Neural crest cell (in vitro differentiated cells): ENCODE measurements at regions not wholly inside any gene's neighbourhood (a gene's known extent, or its start where the extent isn't known, plus 50 kb on each side); places are given as distances from the start of the nearest gene placed in this dataset.
A peak's percentile ranks its signal among the peaks of the same experiment; 100 is the strongest.

Experiments
- DNase-seq: peaks from one replicate; pipeline ENCODE4 v3.0.0; 2021; ENCODE audit warnings: low read depth, mixed read lengths, low spot score
- H3K27ac Mint-ChIP-seq: one replicate; pipeline ENCODE4 v1.8.0; 2021; ENCODE audit warnings: mild to moderate bottlenecking, mixed read lengths; ENCODE audit not compliant: unreplicated experiment
- H3K27me3 Mint-ChIP-seq: 2 replicates; pipeline ENCODE4 v1.8.0; 2021; ENCODE audit warnings: low read depth, mild to moderate bottlenecking, mixed read lengths
- H3K36me3 Mint-ChIP-seq: 2 replicates; pipeline ENCODE4 v1.8.0; 2021; ENCODE audit warnings: low read depth, mild to moderate bottlenecking, mixed read lengths
- H3K4me1 Mint-ChIP-seq: 2 replicates; pipeline ENCODE4 v1.8.0; 2021; ENCODE audit warnings: mixed read lengths
- H3K4me3 Mint-ChIP-seq: one replicate; pipeline ENCODE4 v1.8.0; 2021; ENCODE audit warnings: mild to moderate bottlenecking, mixed read lengths
- H3K9me3 Mint-ChIP-seq: 2 replicates; pipeline ENCODE4 v1.8.0; 2021; ENCODE audit warnings: mixed read lengths
- TF ChIP-seq, protein P1 (sequence below): fragments of 200-600 bp; sonication (generic); conservative IDR thresholded peaks from 2 replicates; pipeline ENCODE4 v1.5.0; 2021; ENCODE audit warnings: antibody characterized with exemption, mild to moderate bottlenecking

DNA sequence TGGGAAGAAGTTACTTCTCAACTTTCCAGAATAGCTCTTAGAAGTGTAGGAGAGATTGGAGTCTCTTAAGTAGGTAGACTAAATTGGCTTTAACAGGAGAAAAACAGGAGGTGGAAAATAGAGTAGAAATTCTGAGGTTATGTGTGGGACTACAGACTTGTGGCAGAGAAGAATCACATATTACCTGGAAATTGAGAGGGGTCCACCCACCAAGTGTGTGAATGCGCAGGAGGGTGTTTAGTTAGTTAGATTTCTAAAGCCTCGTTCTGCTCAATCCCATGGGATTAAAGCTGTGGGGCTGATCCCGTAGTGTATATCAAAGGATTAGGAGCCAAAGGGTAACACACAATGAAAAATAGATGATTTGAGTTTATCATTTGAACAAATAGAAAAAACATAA is 319.1 kb downstream of the TRIB2 start:
- no peaks in the 10 kb centered on the region for H3K4me1 Mint-ChIP-seq
- no peaks in the 10 kb centered on the region for H3K27me3 Mint-ChIP-seq
- no peak overlapping the region for H3K4me3 Mint-ChIP-seq
- no peak for DNase-seq
- H3K27ac Mint-ChIP-seq = no peak overlapping the region
- TF ChIP-seq, protein P1, sequence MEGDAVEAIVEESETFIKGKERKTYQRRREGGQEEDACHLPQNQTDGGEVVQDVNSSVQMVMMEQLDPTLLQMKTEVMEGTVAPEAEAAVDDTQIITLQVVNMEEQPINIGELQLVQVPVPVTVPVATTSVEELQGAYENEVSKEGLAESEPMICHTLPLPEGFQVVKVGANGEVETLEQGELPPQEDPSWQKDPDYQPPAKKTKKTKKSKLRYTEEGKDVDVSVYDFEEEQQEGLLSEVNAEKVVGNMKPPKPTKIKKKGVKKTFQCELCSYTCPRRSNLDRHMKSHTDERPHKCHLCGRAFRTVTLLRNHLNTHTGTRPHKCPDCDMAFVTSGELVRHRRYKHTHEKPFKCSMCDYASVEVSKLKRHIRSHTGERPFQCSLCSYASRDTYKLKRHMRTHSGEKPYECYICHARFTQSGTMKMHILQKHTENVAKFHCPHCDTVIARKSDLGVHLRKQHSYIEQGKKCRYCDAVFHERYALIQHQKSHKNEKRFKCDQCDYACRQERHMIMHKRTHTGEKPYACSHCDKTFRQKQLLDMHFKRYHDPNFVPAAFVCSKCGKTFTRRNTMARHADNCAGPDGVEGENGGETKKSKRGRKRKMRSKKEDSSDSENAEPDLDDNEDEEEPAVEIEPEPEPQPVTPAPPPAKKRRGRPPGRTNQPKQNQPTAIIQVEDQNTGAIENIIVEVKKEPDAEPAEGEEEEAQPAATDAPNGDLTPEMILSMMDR = no peak
- no peaks in the 10 kb centered on the region for H3K9me3 Mint-ChIP-seq
- peaks cover 4% of the 10 kb centered on the region for H3K36me3 Mint-ChIP-seq

DNA sequence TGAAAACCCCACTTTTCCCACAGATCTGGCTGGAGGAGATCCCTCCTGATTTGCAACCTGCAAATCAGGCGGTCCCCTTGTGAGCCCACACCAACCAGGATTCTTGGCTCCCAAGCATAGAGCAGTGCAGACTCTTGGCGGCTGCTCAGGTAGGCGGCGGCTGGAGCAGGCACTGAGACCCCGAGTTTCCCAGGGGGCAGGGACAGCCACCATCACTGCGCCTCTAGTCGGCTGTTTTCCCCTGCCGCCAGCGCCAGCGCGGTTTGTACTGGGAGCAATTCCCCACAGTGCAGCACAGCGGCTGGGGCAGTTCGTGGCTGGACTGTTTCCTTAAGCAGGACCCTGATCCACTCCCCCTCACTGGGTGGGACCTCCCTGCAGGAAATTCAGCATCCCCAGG is 323.3 kb downstream of the TRIB2 start:
- Mint-ChIP-seq H3K27ac (no peak overlapping the region), H3K4me1 (no peaks in the 10 kb centered on the region), H3K9me3 (peaks cover 9% of the 10 kb centered on the region), H3K36me3 (peaks cover 11% of the 10 kb centered on the region), H3K27me3 (peaks cover 9% of the 10 kb centered on the region), H3K4me3 (no peak overlapping the region)
- TF ChIP-seq, protein P1 = no peak
- no peak for DNase-seq

DNA sequence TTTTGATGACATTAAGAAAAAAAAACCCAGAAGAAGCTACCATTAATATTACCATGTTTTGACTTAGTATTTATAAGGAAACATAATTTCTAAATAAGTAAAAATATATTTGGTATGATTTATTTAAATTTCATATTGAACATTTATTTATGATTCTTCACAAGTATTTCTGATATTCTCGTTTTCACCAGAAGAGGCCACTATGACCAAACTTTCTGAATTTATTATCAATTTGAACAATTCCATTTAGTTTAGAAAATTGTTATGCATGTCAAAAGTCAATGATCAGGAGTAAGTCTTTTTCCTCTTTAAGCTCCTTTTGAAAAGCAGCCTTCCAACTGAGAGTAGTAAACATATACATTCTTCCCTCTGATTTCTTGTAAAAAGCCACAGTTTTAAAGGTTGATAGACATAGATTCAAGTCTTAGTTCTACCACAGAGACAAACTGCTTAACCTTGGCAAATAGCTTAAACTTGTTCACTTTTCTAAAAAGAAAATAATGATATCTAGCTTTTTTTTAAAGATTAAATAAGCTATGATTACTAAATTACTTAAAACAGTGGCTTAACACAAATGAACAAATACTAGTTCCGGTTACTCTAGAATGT is 329.9 kb downstream of the TRIB2 start:
- no peak overlapping the region for H3K27ac Mint-ChIP-seq
- peaks cover 13% of the 10 kb centered on the region for H3K27me3 Mint-ChIP-seq
- H3K36me3 Mint-ChIP-seq = no peaks in the 10 kb centered on the region
- no peak overlapping the region for H3K4me3 Mint-ChIP-seq
- no peak for DNase-seq
- H3K9me3 Mint-ChIP-seq = peaks cover 8% of the 10 kb centered on the region
- no peaks in the 10 kb centered on the region for H3K4me1 Mint-ChIP-seq
- TF ChIP-seq, protein P1 = peak; percentile 73

DNA sequence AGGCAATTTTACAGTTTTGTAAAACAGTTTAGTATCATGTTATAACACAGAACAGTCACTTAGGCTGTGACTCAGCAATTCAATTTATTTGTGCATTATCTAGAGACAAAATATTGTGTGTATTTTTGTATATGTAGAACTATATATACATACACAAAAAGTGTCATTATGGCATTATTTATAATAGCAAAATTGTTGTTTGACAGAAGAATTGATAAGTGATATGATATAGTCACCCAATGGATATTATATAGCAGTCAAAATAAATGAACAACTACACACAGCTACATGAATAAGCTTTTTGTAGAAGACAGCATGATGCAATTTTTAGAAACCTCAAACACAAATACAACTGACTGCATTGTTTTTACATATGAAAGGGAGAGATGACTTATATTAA is 334.0 kb downstream of the TRIB2 start:
- peaks cover 4% of the 10 kb centered on the region for H3K9me3 Mint-ChIP-seq
- H3K36me3 Mint-ChIP-seq = no peaks in the 10 kb centered on the region
- DNase-seq = no peak
- H3K4me3 Mint-ChIP-seq = no peak overlapping the region
- H3K27me3 Mint-ChIP-seq = peaks cover 8% of the 10 kb centered on the region
- no peaks in the 10 kb centered on the region for H3K4me1 Mint-ChIP-seq
- TF ChIP-seq, protein P1 = no peak
- no peak overlapping the region for H3K27ac Mint-ChIP-seq

DNA sequence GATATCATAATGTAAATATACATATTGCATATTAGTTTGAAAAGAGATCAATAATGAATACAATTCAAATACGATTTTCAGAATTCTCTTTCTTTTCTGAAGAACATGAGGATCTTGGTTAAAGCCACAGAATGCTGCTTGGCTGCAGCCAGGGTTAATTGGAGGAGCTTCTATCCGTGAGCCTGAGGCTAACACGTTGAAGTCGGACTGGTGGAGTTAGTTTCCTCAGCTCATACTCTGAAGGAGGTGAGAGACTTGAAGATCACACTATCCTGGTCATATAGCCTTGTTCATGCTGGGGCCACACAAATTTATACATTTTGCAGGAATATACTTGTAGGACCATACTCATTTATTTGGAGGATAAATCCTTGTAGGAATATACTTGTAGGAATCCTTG is 335.8 kb downstream of the TRIB2 start:
- Mint-ChIP-seq H3K4me3 (no peak overlapping the region), H3K27ac (no peak overlapping the region), H3K27me3 (peaks cover 10% of the 10 kb centered on the region), H3K36me3 (no peaks in the 10 kb centered on the region), H3K4me1 (no peaks in the 10 kb centered on the region), H3K9me3 (peaks cover 4% of the 10 kb centered on the region)
- DNase-seq = no peak
- TF ChIP-seq, protein P1 = no peak
